ENCODE measurements at regions not wholly inside any gene's neighbourhood (a gene's known extent, or its start where the extent isn't known, plus 50 kb on each side); places are given as distances from the start of the nearest gene placed in this dataset.

DNA sequence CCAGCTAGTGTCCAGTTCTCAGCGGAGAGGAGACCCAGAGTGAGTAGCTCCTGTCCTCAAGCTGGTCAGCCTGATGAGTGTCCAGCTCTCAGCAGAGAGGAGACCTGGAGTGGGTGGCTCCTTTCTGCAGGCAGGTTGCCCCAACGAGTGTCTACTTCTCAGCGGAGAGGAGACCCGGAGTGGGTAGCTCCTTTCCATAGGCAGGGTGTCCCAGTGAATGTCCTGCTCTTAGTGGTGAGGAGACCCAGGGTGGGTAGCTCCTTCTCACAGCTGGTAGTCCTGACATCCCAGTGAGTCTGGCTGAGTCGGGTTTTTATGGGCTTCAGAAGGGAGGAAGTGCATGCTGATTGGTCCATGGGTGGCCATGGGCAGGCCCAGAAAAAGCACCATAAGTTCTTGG is 55.7 kb upstream of the NUDT6 start:
- H3K9me2 ChIP-seq (replicated peaks; ENCODE audit: control insufficient read depth, low read length), result no peaks in the 10 kb centered on the region
- peaks cover 11% of the 10 kb centered on the region; the same call in 1 of the 2 replicates for H3K36me3 ChIP-seq (ENCODE audit: control insufficient read depth, low read length)
- no peak overlapping the region for H3K4me2 ChIP-seq (ENCODE audit: low read length)
- no peak overlapping the region for H3K4me3 ChIP-seq (ENCODE audit: low read length)
- H4K20me1 ChIP-seq (ENCODE audit: control insufficient read depth, insufficient read depth, low read depth, low read length), result no peaks in the 10 kb centered on the region
- no peaks in the 10 kb centered on the region for H3K79me2 ChIP-seq (ENCODE audit: control insufficient read depth, low read length)
- H3K27ac ChIP-seq (ENCODE audit: low read depth, low read length), result no peak overlapping the region
- H3K4me1 ChIP-seq (ENCODE audit: control insufficient read depth, low read length), result no peaks in the 10 kb centered on the region
- peaks cover 6% of the 10 kb centered on the region; the same call in 1 of the 2 replicates for H3K9me3 ChIP-seq (ENCODE audit: control insufficient read depth, insufficient read depth, low read length)
- H3F3A ChIP-seq (ENCODE audit: control insufficient read depth, insufficient read depth), result no peaks in the 10 kb centered on the region
- H3K27me3 ChIP-seq (ENCODE audit: control insufficient read depth, low read length), result no peaks in the 10 kb centered on the region
- TF ChIP-seq, protein P1, sequence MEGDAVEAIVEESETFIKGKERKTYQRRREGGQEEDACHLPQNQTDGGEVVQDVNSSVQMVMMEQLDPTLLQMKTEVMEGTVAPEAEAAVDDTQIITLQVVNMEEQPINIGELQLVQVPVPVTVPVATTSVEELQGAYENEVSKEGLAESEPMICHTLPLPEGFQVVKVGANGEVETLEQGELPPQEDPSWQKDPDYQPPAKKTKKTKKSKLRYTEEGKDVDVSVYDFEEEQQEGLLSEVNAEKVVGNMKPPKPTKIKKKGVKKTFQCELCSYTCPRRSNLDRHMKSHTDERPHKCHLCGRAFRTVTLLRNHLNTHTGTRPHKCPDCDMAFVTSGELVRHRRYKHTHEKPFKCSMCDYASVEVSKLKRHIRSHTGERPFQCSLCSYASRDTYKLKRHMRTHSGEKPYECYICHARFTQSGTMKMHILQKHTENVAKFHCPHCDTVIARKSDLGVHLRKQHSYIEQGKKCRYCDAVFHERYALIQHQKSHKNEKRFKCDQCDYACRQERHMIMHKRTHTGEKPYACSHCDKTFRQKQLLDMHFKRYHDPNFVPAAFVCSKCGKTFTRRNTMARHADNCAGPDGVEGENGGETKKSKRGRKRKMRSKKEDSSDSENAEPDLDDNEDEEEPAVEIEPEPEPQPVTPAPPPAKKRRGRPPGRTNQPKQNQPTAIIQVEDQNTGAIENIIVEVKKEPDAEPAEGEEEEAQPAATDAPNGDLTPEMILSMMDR (IDR thresholded peaks at IDR 0.05; ENCODE audit: low read depth, low read length, poor library complexity, severe bottlenecking), result no peak
- no peak for TF ChIP-seq EZH2phosphoT487 (IDR thresholded peaks at IDR 0.05; ENCODE audit: borderline replicate concordance, low read length)

DNA sequence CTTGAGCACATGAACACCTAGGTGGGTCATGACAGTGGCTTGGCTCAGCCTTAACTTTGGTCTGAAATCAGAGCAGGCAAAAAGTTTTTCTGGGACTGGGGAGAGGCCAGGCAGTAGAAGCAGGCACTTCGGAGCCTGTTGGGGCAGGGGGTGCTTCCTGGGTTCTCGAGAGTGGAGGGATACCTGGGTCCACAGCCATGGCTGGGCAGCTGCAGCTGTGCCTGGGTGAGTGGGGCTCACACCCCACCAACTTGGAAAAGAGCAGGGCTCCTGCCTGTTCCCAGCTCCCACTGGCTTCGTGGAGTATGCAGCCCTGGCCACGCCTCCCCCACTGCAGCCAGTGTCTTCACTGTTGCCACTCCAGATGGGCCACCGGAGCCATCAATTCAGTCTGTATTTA is 56.4 kb upstream of the NUDT6 start:
- Histone ChIP-seq H3K9me3 (ENCODE audit: control insufficient read depth, insufficient read depth, low read length) (peaks cover 6% of the 10 kb centered on the region; the same call in 1 of the 2 replicates), H3K36me3 (ENCODE audit: control insufficient read depth, low read length) (peaks cover 13% of the 10 kb centered on the region; the same call in 1 of the 2 replicates), H3K9me2 (replicated peaks; ENCODE audit: control insufficient read depth, low read length) (no peaks in the 10 kb centered on the region), H4K20me1 (ENCODE audit: control insufficient read depth, insufficient read depth, low read depth, low read length) (no peaks in the 10 kb centered on the region), H3K4me3 (ENCODE audit: low read length) (no peak overlapping the region), H3K4me2 (ENCODE audit: low read length) (no peak overlapping the region), H3K79me2 (ENCODE audit: control insufficient read depth, low read length) (no peaks in the 10 kb centered on the region), H3K27me3 (ENCODE audit: control insufficient read depth, low read length) (no peaks in the 10 kb centered on the region), H3F3A (ENCODE audit: control insufficient read depth, insufficient read depth) (no peaks in the 10 kb centered on the region), H3K4me1 (ENCODE audit: control insufficient read depth, low read length) (no peaks in the 10 kb centered on the region), H3K27ac (ENCODE audit: low read depth, low read length) (no peak overlapping the region)
- TF ChIP-seq EZH2phosphoT487 (IDR thresholded peaks at IDR 0.05; ENCODE audit: borderline replicate concordance, low read length), result no peak
- TF ChIP-seq, protein P1 (IDR thresholded peaks at IDR 0.05; ENCODE audit: low read depth, low read length, poor library complexity, severe bottlenecking), result no peak

DNA sequence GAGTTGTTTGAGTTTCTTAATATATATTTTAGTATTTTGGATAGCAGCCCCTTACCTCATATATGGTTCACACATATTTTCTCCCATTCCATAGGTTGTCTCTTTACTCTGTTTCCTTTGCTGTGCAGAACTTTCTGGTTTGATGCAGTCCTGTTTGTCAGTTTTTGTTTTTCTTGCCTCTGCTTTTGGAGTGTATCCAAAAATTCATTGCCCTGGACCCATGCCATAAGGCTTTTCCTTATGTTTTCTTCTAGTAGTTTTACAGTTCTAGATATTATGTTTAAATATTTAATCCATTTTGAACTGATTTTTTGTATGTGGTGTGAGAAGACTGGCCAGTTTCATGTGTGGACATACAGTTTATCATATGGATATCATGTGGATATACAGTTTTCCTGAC is 58.5 kb upstream of the NUDT6 start:
- H3K36me3 ChIP-seq (ENCODE audit: control insufficient read depth, low read length), result peaks cover 16% of the 10 kb centered on the region; the same call in 1 of the 2 replicates
- no peaks in the 10 kb centered on the region for H3K79me2 ChIP-seq (ENCODE audit: control insufficient read depth, low read length)

More for the DNA sequence above, 58.5 kb upstream of the NUDT6 start:
- TF ChIP-seq, protein P1 (IDR thresholded peaks at IDR 0.05; ENCODE audit: low read depth, low read length, poor library complexity, severe bottlenecking), result no peak
- no peak for TF ChIP-seq EZH2phosphoT487 (IDR thresholded peaks at IDR 0.05; ENCODE audit: borderline replicate concordance, low read length)
- H4K20me1 ChIP-seq (ENCODE audit: control insufficient read depth, insufficient read depth, low read depth, low read length), result no peaks in the 10 kb centered on the region
- H3K9me2 ChIP-seq (replicated peaks; ENCODE audit: control insufficient read depth, low read length), result no peaks in the 10 kb centered on the region
- H3K27me3 ChIP-seq (ENCODE audit: control insufficient read depth, low read length), result no peaks in the 10 kb centered on the region
- H3K4me2 ChIP-seq (ENCODE audit: low read length), result no peak overlapping the region
- H3K4me3 ChIP-seq (ENCODE audit: low read length), result no peak overlapping the region
- no peaks in the 10 kb centered on the region for H3K4me1 ChIP-seq (ENCODE audit: control insufficient read depth, low read length)
- H3F3A ChIP-seq (ENCODE audit: control insufficient read depth, insufficient read depth), result no peaks in the 10 kb centered on the region
- H3K27ac ChIP-seq (ENCODE audit: low read depth, low read length), result no peak overlapping the region
- peaks cover 6% of the 10 kb centered on the region; the same call in 1 of the 2 replicates for H3K9me3 ChIP-seq (ENCODE audit: control insufficient read depth, insufficient read depth, low read length)
